IMR-90 (cell line): ENCODE measurements at regions not wholly inside any gene's neighbourhood (a gene's known extent, or its start where the extent isn't known, plus 50 kb on each side); places are given as distances from the start of the nearest gene placed in this dataset.

Experiments used
- ATAC-seq: fragments of 200-7000 bp; cut with Tn5 transposase; 2 replicates; pipeline ENCODE4 v1.9.1; 2020; ENCODE audit warnings: low read depth, mild to moderate bottlenecking, moderate library complexity
- BruUV-seq: library from RNA; stranded (reverse); fragments of 400-500 nt; replicated peaks from 2 replicates; lab custom pipeline; 2021; lab: Mats Ljungman, UMichigan
- CTCF ChIA-PET: fragments of 300-600 bp; formaldehyde crosslinking; extraction: SDS; loops from one replicate; lab custom pipeline; 2021; ENCODE audit warnings: antibody characterized with exemption; lab: Yijun Ruan, JAX
- POLR2A ChIA-PET: fragments of 300-600 bp; sonication (Branson Sonifier 250); formaldehyde crosslinking; loops from one replicate; lab custom pipeline; 2022; ENCODE audit warnings: antibody characterized with exemption; ENCODE audit not compliant: unreplicated experiment; lab: Charles Lee
- DNase-seq: peaks from one replicate; pipeline ENCODE4 v3.0.0; 2013
- H2AFZ ChIP-seq: replicated peaks from 2 replicates; pipeline ENCODE3; 2013; ENCODE audit warnings: low read length, mild to moderate bottlenecking; ENCODE audit not compliant: poor library complexity
- H2AK5ac ChIP-seq: 2 replicates; pipeline ENCODE4 v1.6.1; 2013; ENCODE audit warnings: low read depth, low read length, inconsistent platforms
- H2AK9ac ChIP-seq: replicated peaks from 2 replicates; pipeline ENCODE3; 2013; ENCODE audit warnings: mild to moderate bottlenecking, low read depth, low read length, moderate library complexity; ENCODE audit not compliant: poor library complexity
- H2BK120ac ChIP-seq: 2 replicates; pipeline ENCODE4 v1.6.1; 2013; ENCODE audit warnings: low read depth, low read length, inconsistent platforms
- H2BK15ac ChIP-seq: 3 replicates; pipeline ENCODE4 v1.6.1; 2013; ENCODE audit warnings: low read depth, low read length, inconsistent platforms
- H2BK20ac ChIP-seq: 2 replicates; pipeline ENCODE4 v1.6.1; 2013; ENCODE audit warnings: low read depth, mild to moderate bottlenecking, inconsistent platforms, low read length, moderate library complexity
- H2BK5ac ChIP-seq: 2 replicates; pipeline ENCODE4 v1.6.1; 2013; ENCODE audit warnings: mild to moderate bottlenecking, low read depth, low read length, inconsistent platforms; ENCODE audit not compliant: poor library complexity, severe bottlenecking
- H3K14ac ChIP-seq: replicated peaks from 2 replicates; pipeline ENCODE4 v1.6.1; 2013; ENCODE audit warnings: low read depth, low read length, inconsistent platforms
- H3K18ac ChIP-seq: 2 replicates; pipeline ENCODE4 v1.6.1; 2013; ENCODE audit warnings: low read depth, low read length, control low read depth
- H3K23ac ChIP-seq: 2 replicates; pipeline ENCODE4 v1.6.1; 2013; ENCODE audit warnings: low read depth, low read length, inconsistent platforms
- H3K27ac ChIP-seq: 2 replicates; pipeline ENCODE4 v1.5.1; 2013; ENCODE audit warnings: mild to moderate bottlenecking, control low read depth, low read length; ENCODE audit not compliant: insufficient read depth
- H3K27me3 ChIP-seq: 2 replicates; pipeline ENCODE4 v1.6.1; 2013; ENCODE audit warnings: low read length; ENCODE audit not compliant: control insufficient read depth, insufficient read depth
- H3K36me3 ChIP-seq: 2 replicates; pipeline ENCODE4 v1.6.1; 2013; ENCODE audit warnings: low read length, mixed read lengths; ENCODE audit not compliant: control insufficient read depth, insufficient read depth
- H3K4ac ChIP-seq: 2 replicates; pipeline ENCODE4 v1.6.1; 2013; ENCODE audit warnings: low read depth, low read length, inconsistent platforms
- H3K4me1 ChIP-seq: 2 replicates; pipeline ENCODE4 v1.6.1; 2013; ENCODE audit warnings: low read length, mixed read lengths; ENCODE audit not compliant: control insufficient read depth, insufficient read depth
- H3K4me2 ChIP-seq: 2 replicates; pipeline ENCODE4 v1.6.1; 2013; ENCODE audit warnings: low read depth, mild to moderate bottlenecking, control low read depth, low read length, moderate library complexity
- H3K4me3 ChIP-seq: 2 replicates; pipeline ENCODE4 v1.5.1; 2013; ENCODE audit warnings: low read depth, mild to moderate bottlenecking, control low read depth, low read length, moderate library complexity; ENCODE audit not compliant: insufficient read depth
- H3K56ac ChIP-seq: 2 replicates; pipeline ENCODE4 v1.6.1; 2013; ENCODE audit warnings: low read length, inconsistent platforms; ENCODE audit not compliant: insufficient read depth; ENCODE audit errors: extremely low read depth
- H3K79me1 ChIP-seq, 2 experiments: 2 replicates each; pipeline ENCODE4 v1.6.1; 2013; ENCODE audit warnings: low read length in 2 of 2, inconsistent platforms in 1 of 2, low read depth in 1 of 2
- H3K9ac ChIP-seq: 2 replicates; pipeline ENCODE4 v1.6.1; 2013; ENCODE audit warnings: low read depth, low read length, control low read depth
- H3K9me1 ChIP-seq: 2 replicates; pipeline ENCODE4 v1.6.1; 2013; ENCODE audit warnings: low read length, inconsistent platforms; ENCODE audit not compliant: insufficient read depth
- H3K9me3 ChIP-seq: 2 replicates; pipeline ENCODE4 v1.6.1; 2013; ENCODE audit warnings: low read length; ENCODE audit not compliant: control insufficient read depth, insufficient read depth
- H4K20me1 ChIP-seq: 2 replicates; pipeline ENCODE4 v1.6.1; 2013; ENCODE audit warnings: low read length, inconsistent platforms; ENCODE audit not compliant: insufficient read depth
- H4K5ac ChIP-seq: 2 replicates; pipeline ENCODE4 v1.6.1; 2013; ENCODE audit warnings: mild to moderate bottlenecking, low read depth, low read length, control low read depth
- H4K8ac ChIP-seq, 2 experiments: 2 replicates each; pipeline ENCODE4 v1.6.1; 2013; ENCODE audit warnings: low read depth in 2 of 2, low read length in 2 of 2, control low read depth in 1 of 2, inconsistent platforms in 1 of 2
- H4K91ac ChIP-seq: 2 replicates; pipeline ENCODE4 v1.6.1; 2013; ENCODE audit warnings: low read depth, low read length, inconsistent platforms; ENCODE audit not compliant: insufficient read depth
- CEBPB ChIP-seq: IDR thresholded peaks from 2 replicates; pipeline ENCODE4 v1.6.1; 2012; ENCODE audit warnings: low read depth, low read length, improper control_type of control experiment
- FOS ChIP-seq: fragments of 150-350 bp; IDR thresholded peaks from 2 replicates; pipeline ENCODE4 v1.6.1; 2016; ENCODE audit warnings: low read depth, low read length
- MAFK ChIP-seq: IDR thresholded peaks from 2 replicates; pipeline ENCODE4 v1.6.1; 2012; ENCODE audit warnings: low read depth, low read length, improper control_type of control experiment
- MAZ ChIP-seq: IDR thresholded peaks from 2 replicates; pipeline ENCODE4 v1.6.1; 2012; ENCODE audit warnings: low read depth, mild to moderate bottlenecking, low read length, improper control_type of control experiment, moderate library complexity, borderline replicate concordance
- NFE2L2 ChIP-seq: fragments of 150-350 bp; IDR thresholded peaks from 2 replicates; pipeline ENCODE4 v1.6.1; 2016; ENCODE audit warnings: low read depth, mild to moderate bottlenecking, low read length
- WGBS, 2 experiments: methylation state at CpG; one replicate each; pipeline versions ENCODE4 v1.1.5 to v1.1.7; 2013; ENCODE audit warnings: missing lambda C conversion rate in 2 of 2; ENCODE audit not compliant: insufficient read length in 1 of 2; ENCODE audit errors: extremely low coverage in 2 of 2; 5-methylcytosine and 5-hydroxymethylcytosine counted together
- dilution Hi-C: fragments of 300-500 bp; cut with HindIII; formaldehyde crosslinking; loops from one replicate; pipeline ENCODE4 v1.14.3; 2018; ENCODE audit warnings: low sequenced_read_pairs; ENCODE audit not compliant: unreplicated experiment
- in situ Hi-C: fragments of 300-500 bp; cut with MboI; formaldehyde crosslinking; loops from 3 replicates; pipeline ENCODE4 v1.14.3; 2019; ENCODE audit warnings: low sequenced_read_pairs, inconsistent platforms, mixed read lengths
- intact Hi-C: fragments of 100-400 bp; cut with micrococcal nuclease; formaldehyde crosslinking; loops from 2 replicates; pipeline ENCODE4 v1.10.0; 2022

- Histone ChIP-seq H2AK5ac (peak overlapping the region; percentile 89; the same call in 1 of the 2 replicates), H3K9me3 (no peaks in the 10 kb centered on the region), H3K79me1 (no peaks in the 10 kb centered on the region), H3K18ac (peak overlapping the region; percentile 99; the same call in 1 of the 2 replicates), H3K36me3 (no peaks in the 10 kb centered on the region), H3K23ac (peak overlapping the region; percentile 71), H4K20me1 (no peaks in the 10 kb centered on the region), H3K14ac (peak overlapping the region; percentile 94), H3K4ac (peak overlapping the region; percentile 97), H3K9me1 (peaks cover 4% of the 10 kb centered on the region; the same call in 1 of the 2 replicates), H2AFZ (no peak overlapping the region), H3K4me1 (peaks cover 34% of the 10 kb centered on the region), H3K56ac (peak overlapping the region; percentile 76; the same call in 1 of the 2 replicates), H3K27me3 (no peaks in the 10 kb centered on the region), H2BK5ac (peak overlapping the region; percentile 98), H3K4me3 (no peak overlapping the region), H2BK15ac (peak overlapping the region; percentile 93), H4K91ac (peak overlapping the region; percentile 91), H3K9ac (peak overlapping the region; percentile 20; the same call in 1 of the 2 replicates), H2BK120ac (peak overlapping the region; percentile 97), H3K27ac (peak overlapping the region; percentile 95), H2AK9ac (no peak overlapping the region), H4K8ac (peak overlapping the region; percentile 74 to 91), H2BK20ac (peak overlapping the region; percentile 98), H4K5ac (peak overlapping the region; percentile 99; the same call in 1 of the 2 replicates), H3K4me2 (no peak overlapping the region)
- DNase-seq (peak; percentile 71), ATAC-seq (peak; percentile 4; the same call in 1 of the 2 replicates)
- no TSS peak for BruUV-seq
- in situ Hi-C loops (loop anchor here (10.0 kb wide), 1 partner anchor 140 kb away; no protein-coding TSS in a partner anchor), intact Hi-C loops (no loop called here), dilution Hi-C loops (no loop called here)
- CTCF ChIA-PET = interaction anchor here (1.0 to 1.4 kb wide), 2 partner anchors 11 to 148 kb away, joined by 3 read pairs; no protein-coding TSS in a partner anchor
- no CpG with 5 or more reads among the region's 2 CpGs for WGBS, 2 experiments
- TF ChIP-seq CEBPB (no peak), MAFK (no peak), MAZ (no peak), FOS (0 out of 2 replicates have a peak, but pooled peaks have one; percentile 35), NFE2L2 (no peak)
- POLR2A ChIA-PET = no interaction called here
Measured at GRCh38 chr2:48855142-48855541, 99.6 kb upstream of the LHCGR start.
